ENCODE measurements at regions not wholly inside any gene's neighbourhood (a gene's known extent, or its start where the extent isn't known, plus 50 kb on each side); places are given as distances from the start of the nearest gene placed in this dataset.

DNA sequence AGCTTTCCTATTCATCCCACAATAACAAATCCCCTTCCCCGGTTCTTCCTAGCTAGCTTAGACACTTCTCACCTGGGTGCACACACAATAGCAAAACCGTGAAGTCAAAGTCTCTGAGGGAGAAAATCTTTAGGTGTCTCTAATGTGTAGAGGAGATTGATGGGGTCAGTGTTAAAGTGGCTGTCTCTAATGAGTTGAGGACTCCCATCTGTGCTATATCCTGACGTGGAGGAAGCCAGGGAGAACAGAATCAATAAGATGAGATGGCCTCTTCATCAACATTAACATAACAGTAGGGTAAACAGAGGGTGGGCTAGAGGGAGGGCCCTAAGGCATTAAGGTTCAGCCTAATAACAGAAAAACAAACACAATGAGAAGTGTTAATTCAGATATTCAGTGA is 120.4 kb downstream of the SLC5A7 start:
- TF ChIP-seq CREB1 (IDR thresholded peaks at IDR 0.05; ENCODE audit: low read depth) (no peak), YY1 (IDR thresholded peaks at IDR 0.05; ENCODE audit: low read depth) (no peak), CEBPB (IDR thresholded peaks at IDR 0.05) (no peak), ZBTB7A (IDR thresholded peaks at IDR 0.05; ENCODE audit: low read depth) (no peak), TEAD4 (IDR thresholded peaks at IDR 0.05) (no peak), FOXM1 (IDR thresholded peaks at IDR 0.05; ENCODE audit: borderline replicate concordance, low read depth) (no peak), NFIC (IDR thresholded peaks at IDR 0.05) (no peak), RAD21 (IDR thresholded peaks at IDR 0.05; ENCODE audit: low read depth) (no peak), TAF1 (IDR thresholded peaks at IDR 0.05; ENCODE audit: low read depth) (no peak)
- TF ChIP-seq, protein P1, sequence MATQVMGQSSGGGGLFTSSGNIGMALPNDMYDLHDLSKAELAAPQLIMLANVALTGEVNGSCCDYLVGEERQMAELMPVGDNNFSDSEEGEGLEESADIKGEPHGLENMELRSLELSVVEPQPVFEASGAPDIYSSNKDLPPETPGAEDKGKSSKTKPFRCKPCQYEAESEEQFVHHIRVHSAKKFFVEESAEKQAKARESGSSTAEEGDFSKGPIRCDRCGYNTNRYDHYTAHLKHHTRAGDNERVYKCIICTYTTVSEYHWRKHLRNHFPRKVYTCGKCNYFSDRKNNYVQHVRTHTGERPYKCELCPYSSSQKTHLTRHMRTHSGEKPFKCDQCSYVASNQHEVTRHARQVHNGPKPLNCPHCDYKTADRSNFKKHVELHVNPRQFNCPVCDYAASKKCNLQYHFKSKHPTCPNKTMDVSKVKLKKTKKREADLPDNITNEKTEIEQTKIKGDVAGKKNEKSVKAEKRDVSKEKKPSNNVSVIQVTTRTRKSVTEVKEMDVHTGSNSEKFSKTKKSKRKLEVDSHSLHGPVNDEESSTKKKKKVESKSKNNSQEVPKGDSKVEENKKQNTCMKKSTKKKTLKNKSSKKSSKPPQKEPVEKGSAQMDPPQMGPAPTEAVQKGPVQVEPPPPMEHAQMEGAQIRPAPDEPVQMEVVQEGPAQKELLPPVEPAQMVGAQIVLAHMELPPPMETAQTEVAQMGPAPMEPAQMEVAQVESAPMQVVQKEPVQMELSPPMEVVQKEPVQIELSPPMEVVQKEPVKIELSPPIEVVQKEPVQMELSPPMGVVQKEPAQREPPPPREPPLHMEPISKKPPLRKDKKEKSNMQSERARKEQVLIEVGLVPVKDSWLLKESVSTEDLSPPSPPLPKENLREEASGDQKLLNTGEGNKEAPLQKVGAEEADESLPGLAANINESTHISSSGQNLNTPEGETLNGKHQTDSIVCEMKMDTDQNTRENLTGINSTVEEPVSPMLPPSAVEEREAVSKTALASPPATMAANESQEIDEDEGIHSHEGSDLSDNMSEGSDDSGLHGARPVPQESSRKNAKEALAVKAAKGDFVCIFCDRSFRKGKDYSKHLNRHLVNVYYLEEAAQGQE (IDR thresholded peaks at IDR 0.05; ENCODE audit: low read depth): no peak
- TF ChIP-seq, protein P2, sequence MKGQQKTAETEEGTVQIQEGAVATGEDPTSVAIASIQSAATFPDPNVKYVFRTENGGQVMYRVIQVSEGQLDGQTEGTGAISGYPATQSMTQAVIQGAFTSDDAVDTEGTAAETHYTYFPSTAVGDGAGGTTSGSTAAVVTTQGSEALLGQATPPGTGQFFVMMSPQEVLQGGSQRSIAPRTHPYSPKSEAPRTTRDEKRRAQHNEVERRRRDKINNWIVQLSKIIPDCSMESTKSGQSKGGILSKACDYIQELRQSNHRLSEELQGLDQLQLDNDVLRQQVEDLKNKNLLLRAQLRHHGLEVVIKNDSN (IDR thresholded peaks at IDR 0.05): no peak

DNA sequence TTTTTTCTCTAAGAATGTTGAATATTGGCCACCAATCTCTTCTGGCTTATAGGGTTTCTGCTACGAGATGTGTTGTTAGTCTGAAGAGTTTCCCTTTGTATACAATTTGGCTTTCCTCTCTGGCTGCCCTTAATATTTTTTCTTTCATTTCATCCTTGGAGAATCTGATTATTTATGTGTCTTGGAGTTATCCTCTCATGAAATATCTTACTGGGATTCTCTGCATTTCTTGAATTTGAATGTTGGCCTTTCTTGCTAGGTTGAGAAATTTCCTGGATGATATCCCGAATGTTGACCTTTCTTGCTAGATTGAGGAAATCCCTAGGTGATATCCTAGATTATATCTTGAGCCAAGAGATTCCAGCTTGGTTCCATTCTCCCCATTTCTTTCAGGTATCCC is 125.6 kb downstream of the SLC5A7 start:
- TF ChIP-seq TCF12 (IDR thresholded peaks at IDR 0.05; ENCODE audit: low read depth) (no peak), EGR1 (IDR thresholded peaks at IDR 0.05) (no peak), ZBTB7A (IDR thresholded peaks at IDR 0.05; ENCODE audit: low read depth) (no peak), CEBPB (IDR thresholded peaks at IDR 0.05) (no peak), CREB1 (IDR thresholded peaks at IDR 0.05; ENCODE audit: low read depth) (no peak), TEAD4 (IDR thresholded peaks at IDR 0.05) (no peak), YY1 (IDR thresholded peaks at IDR 0.05; ENCODE audit: low read depth) (no peak), FOXM1 (IDR thresholded peaks at IDR 0.05; ENCODE audit: borderline replicate concordance, low read depth) (no peak), EP300 (IDR thresholded peaks at IDR 0.05; ENCODE audit: borderline replicate concordance) (no peak), NFIC (IDR thresholded peaks at IDR 0.05) (no peak), TAF1 (IDR thresholded peaks at IDR 0.05; ENCODE audit: low read depth) (no peak), RAD21 (IDR thresholded peaks at IDR 0.05; ENCODE audit: low read depth) (no peak)
- TF ChIP-seq, protein P1 (IDR thresholded peaks at IDR 0.05; ENCODE audit: low read depth): no peak
- TF ChIP-seq, protein P3, sequence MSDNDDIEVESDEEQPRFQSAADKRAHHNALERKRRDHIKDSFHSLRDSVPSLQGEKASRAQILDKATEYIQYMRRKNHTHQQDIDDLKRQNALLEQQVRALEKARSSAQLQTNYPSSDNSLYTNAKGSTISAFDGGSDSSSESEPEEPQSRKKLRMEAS (IDR thresholded peaks at IDR 0.05): no peak
- TF ChIP-seq, protein P2 (IDR thresholded peaks at IDR 0.05): no peak

DNA sequence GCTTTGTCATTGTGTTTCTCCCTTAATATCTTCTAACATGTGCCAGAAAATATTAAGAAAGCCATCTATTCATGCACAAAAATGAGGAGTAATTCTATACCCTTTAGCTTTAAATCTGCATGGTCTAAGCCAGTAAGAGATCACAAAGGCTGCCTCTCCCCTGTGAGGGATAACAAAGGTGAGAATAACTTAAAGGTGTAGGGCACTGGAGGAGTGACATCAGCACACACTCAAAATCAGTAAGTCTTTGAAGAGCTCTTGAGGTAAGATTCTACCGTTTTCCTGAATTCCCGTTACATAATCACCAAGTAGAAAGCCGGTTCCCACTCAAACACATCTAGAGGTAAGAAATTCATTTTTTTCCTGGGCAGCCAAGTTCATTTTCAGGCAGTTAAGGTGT is 123.9 kb upstream of the SULT1C3 start:
- TF ChIP-seq, protein P2 (IDR thresholded peaks at IDR 0.05): no peak
- TF ChIP-seq FOXM1 (IDR thresholded peaks at IDR 0.05; ENCODE audit: borderline replicate concordance, low read depth): no peak
- TF ChIP-seq NFIC (IDR thresholded peaks at IDR 0.05): no peak
- no peak for TF ChIP-seq TEAD4 (IDR thresholded peaks at IDR 0.05)
- TF ChIP-seq TAF1 (IDR thresholded peaks at IDR 0.05; ENCODE audit: low read depth): no peak
- TF ChIP-seq EP300 (IDR thresholded peaks at IDR 0.05; ENCODE audit: borderline replicate concordance): no peak
- no peak for TF ChIP-seq ZBTB7A (IDR thresholded peaks at IDR 0.05; ENCODE audit: low read depth)
- no peak for TF ChIP-seq EGR1 (IDR thresholded peaks at IDR 0.05)

DNA sequence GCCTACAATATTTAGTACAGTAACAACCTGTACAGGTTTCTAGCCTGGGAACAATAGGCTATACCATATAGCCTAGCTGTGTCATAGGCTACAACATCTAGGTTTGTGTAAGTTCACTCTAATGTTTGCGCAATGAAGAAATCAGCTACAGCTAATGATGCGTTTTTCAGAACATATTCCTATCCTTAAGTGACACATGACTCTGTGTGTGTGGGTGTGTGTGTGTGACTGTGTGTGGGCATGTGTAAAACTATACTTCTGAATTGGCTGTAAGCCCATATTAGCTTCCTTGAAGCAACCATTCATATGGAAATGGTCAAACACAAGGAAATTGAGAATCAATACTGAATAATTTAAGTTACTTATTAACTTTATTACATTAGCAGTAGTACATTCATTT is 120.8 kb upstream of the SULT1C3 start:
- TF ChIP-seq NFIC (IDR thresholded peaks at IDR 0.05) (no peak), CEBPB (IDR thresholded peaks at IDR 0.05) (no peak), ZBTB7A (IDR thresholded peaks at IDR 0.05; ENCODE audit: low read depth) (no peak), TCF12 (IDR thresholded peaks at IDR 0.05; ENCODE audit: low read depth) (no peak), TEAD4 (IDR thresholded peaks at IDR 0.05) (no peak), CREB1 (IDR thresholded peaks at IDR 0.05; ENCODE audit: low read depth) (no peak), EGR1 (IDR thresholded peaks at IDR 0.05) (no peak), TAF1 (IDR thresholded peaks at IDR 0.05; ENCODE audit: low read depth) (no peak), EP300 (IDR thresholded peaks at IDR 0.05; ENCODE audit: borderline replicate concordance) (no peak), RAD21 (IDR thresholded peaks at IDR 0.05; ENCODE audit: low read depth) (no peak), FOXM1 (IDR thresholded peaks at IDR 0.05; ENCODE audit: borderline replicate concordance, low read depth) (no peak), YY1 (IDR thresholded peaks at IDR 0.05; ENCODE audit: low read depth) (no peak)
- TF ChIP-seq, protein P3 (IDR thresholded peaks at IDR 0.05): no peak
- TF ChIP-seq, protein P2 (IDR thresholded peaks at IDR 0.05): no peak
- TF ChIP-seq, protein P1 (IDR thresholded peaks at IDR 0.05; ENCODE audit: low read depth): no peak

Measured in Ishikawa (cell line).